CD4-positive, alpha-beta T cell (primary cell): ENCODE measurements at regions not wholly inside any gene's neighbourhood (a gene's known extent, or its start where the extent isn't known, plus 50 kb on each side); places are given as distances from the start of the nearest gene placed in this dataset.
A peak's percentile ranks its signal among the peaks of the same experiment; 100 is the strongest.

Experiments used
- ATAC-seq: fragments of 200-7000 bp; cut with Tn5 transposase; one replicate; pipeline ENCODE4 v1.10.0; 2022; ENCODE audit warnings: mild to moderate bottlenecking; ENCODE audit not compliant: poor library complexity
- CTCF ChIA-PET: fragments of 350-600 bp; sonication (Branson Sonifier 250); formaldehyde crosslinking; loops from one replicate; lab custom pipeline; 2021; ENCODE audit warnings: antibody characterized with exemption, inconsistent platforms; lab: Charles Lee
- POLR2A ChIA-PET: fragments of 350-600 bp; sonication (Branson Sonifier 250); formaldehyde crosslinking; loops from one replicate; lab custom pipeline; 2021; ENCODE audit warnings: antibody characterized with exemption, inconsistent platforms; lab: Charles Lee
- DNase-seq, 14 experiments: peaks; one replicate each; pipeline ENCODE4 v3.0.0-alpha.2; 2013 to 2020; ENCODE audit warnings: mixed read lengths in 2 of 14
- H3K27ac ChIP-seq, 2 donors: one replicate each; pipeline versions ENCODE4 v1.5.1 to v1.7.0; 2013; ENCODE audit warnings: low read length in 2 of 2, low read depth in 1 of 2, mild to moderate bottlenecking in 1 of 2
- H3K27me3 ChIP-seq, 2 experiments: 1 replicate in 1 of 2; 2 replicates in 1 of 2; pipeline versions ENCODE4 v1.6.1 to v1.7.0; 2013; ENCODE audit warnings: low read length in 2 of 2, control low read depth in 1 of 2, mild to moderate bottlenecking in 1 of 2, moderate library complexity in 1 of 2; ENCODE audit not compliant: insufficient read depth in 2 of 2, control insufficient read depth in 1 of 2
- H3K36me3 ChIP-seq: one replicate; pipeline ENCODE4 v1.6.1; 2013; ENCODE audit warnings: low read length, control low read depth; ENCODE audit not compliant: insufficient read depth
- H3K4me1 ChIP-seq: one replicate; pipeline ENCODE4 v1.6.1; 2013; ENCODE audit warnings: low read length, control low read depth; ENCODE audit not compliant: insufficient read depth
- H3K4me3 ChIP-seq: one replicate; pipeline ENCODE4 v1.5.1; 2013; ENCODE audit warnings: mild to moderate bottlenecking, low read length, moderate library complexity
- H3K9me3 ChIP-seq, 2 experiments: 1 replicate in 1 of 2; 2 replicates in 1 of 2; pipeline versions ENCODE4 v1.6.1 to v1.7.0; 2013; ENCODE audit warnings: low read length in 2 of 2, mild to moderate bottlenecking in 2 of 2, control low read depth in 1 of 2, moderate library complexity in 1 of 2; ENCODE audit not compliant: control insufficient read depth in 1 of 2, insufficient read depth in 1 of 2
- H3K27ac Mint-ChIP-seq: one replicate; pipeline ENCODE4 v1.8.0; 2020; ENCODE audit warnings: mixed read lengths
- H3K27me3 Mint-ChIP-seq: one replicate; pipeline ENCODE4 v1.8.0; 2021; ENCODE audit warnings: mixed read lengths
- H3K36me3 Mint-ChIP-seq: one replicate; pipeline ENCODE4 v1.8.0; 2021; ENCODE audit warnings: low read depth, mixed read lengths
- H3K4me1 Mint-ChIP-seq: one replicate; pipeline ENCODE4 v1.8.0; 2021; ENCODE audit warnings: low read depth, mixed read lengths
- H3K4me3 Mint-ChIP-seq: one replicate; pipeline ENCODE4 v1.8.0; 2020; ENCODE audit warnings: mild to moderate bottlenecking, mixed read lengths
- H3K9me3 Mint-ChIP-seq: one replicate; pipeline ENCODE4 v1.8.0; 2020; ENCODE audit warnings: mixed read lengths
- CTCF ChIP-seq: fragments of 200-600 bp; IDR thresholded peaks from one replicate; pipeline ENCODE4 v1.8.0; 2022; ENCODE audit warnings: antibody characterized with exemption, mild to moderate bottlenecking
- intact Hi-C, 2 experiments: fragments of 100-400 bp; cut with DNase I in 1 of 2; cut with micrococcal nuclease in 1 of 2; formaldehyde crosslinking; loops; one replicate each; pipeline versions ENCODE4 v1.15.1 to v1.9.0; 2023 to 2025; cut with DNase I, micrococcal nuclease

DNA sequence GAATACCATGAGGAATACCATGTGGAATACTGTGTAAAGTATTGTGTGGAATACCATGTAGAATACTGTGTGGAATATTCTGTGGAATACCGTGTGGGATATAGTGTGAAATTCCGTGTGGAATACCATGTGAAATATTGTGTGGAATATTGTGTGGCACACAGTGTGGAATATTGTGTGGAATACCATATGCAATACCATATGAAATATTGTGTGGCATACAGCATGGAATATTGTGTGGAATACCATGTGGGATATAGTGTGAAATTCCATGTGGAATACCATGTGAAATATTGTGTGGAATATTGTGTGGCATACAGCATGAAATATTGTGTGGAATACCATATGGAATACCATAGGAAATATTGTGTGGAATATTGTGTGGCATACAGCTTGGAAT, 135.1 kb upstream of the CHST15 start:
- Histone ChIP-seq H3K36me3 (no peaks in the 10 kb centered on the region), H3K27me3 (no peaks in the 10 kb centered on the region), H3K4me3 (no peak overlapping the region), H3K4me1 (no peaks in the 10 kb centered on the region), H3K9me3 (no peaks in the 10 kb centered on the region), H3K27ac (no peak overlapping the region)
- DNase-seq (no peak), ATAC-seq (no peak)
- Mint-ChIP-seq H3K4me3 (no peak overlapping the region), H3K36me3 (peaks cover 6% of the 10 kb centered on the region), H3K9me3 (no peaks in the 10 kb centered on the region), H3K4me1 (no peaks in the 10 kb centered on the region), H3K27ac (no peak overlapping the region), H3K27me3 (no peaks in the 10 kb centered on the region)
- POLR2A ChIA-PET = no interaction called here
- intact Hi-C loops = no loop called here
- no peak for TF ChIP-seq CTCF
- CTCF ChIA-PET = no interaction called here

DNA sequence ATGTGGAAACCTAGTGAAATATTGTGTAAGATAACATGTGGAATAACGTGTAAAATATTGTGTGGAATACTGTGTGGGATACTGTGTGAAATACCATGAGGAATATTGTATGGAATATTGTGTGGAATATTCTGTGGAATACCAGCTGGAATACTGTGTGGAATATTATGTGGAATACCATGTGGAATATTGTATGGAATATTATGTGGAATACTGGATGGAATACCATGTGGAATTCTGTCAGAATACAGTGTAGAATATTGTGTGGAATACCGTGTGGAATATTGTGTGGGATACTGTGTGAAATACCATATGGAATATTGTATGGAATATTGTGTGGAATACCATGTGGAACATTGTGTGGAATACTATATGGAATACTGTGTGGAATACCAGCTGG, 134.6 kb upstream of the CHST15 start:
- CTCF ChIA-PET = no interaction called here

GRCh38 chr10:124227055-124227975, 133.9 kb upstream of the CHST15 start:
- POLR2A ChIA-PET = no interaction called here
- CTCF ChIA-PET = no interaction called here
- Histone ChIP-seq H3K4me1 (no peaks in the 10 kb centered on the region), H3K4me3 (no peak overlapping the region), H3K36me3 (no peaks in the 10 kb centered on the region), H3K27me3 (no peaks in the 10 kb centered on the region), H3K27ac (no peak overlapping the region), H3K9me3 (no peaks in the 10 kb centered on the region)
- Mint-ChIP-seq H3K27ac (peak overlapping the region; percentile 33), H3K27me3 (no peaks in the 10 kb centered on the region), H3K4me3 (peak overlapping the region; percentile 42), H3K36me3 (peaks cover 6% of the 10 kb centered on the region), H3K9me3 (no peaks in the 10 kb centered on the region), H3K4me1 (no peaks in the 10 kb centered on the region)
- no peak for TF ChIP-seq CTCF
- ATAC-seq = no peak
- intact Hi-C loops = no loop called here
- peak in 1 of 14 experiments; percentile 9 for DNase-seq

More for the DNA sequence above, 134.6 kb upstream of the CHST15 start:
- H3K4me1 ChIP-seq = no peaks in the 10 kb centered on the region
- intact Hi-C loops = no loop called here
- H3K27ac Mint-ChIP-seq = no peak overlapping the region
- no peaks in the 10 kb centered on the region for H3K27me3 ChIP-seq
- H3K9me3 Mint-ChIP-seq = no peaks in the 10 kb centered on the region
- H3K36me3 Mint-ChIP-seq = peaks cover 6% of the 10 kb centered on the region
- no peak overlapping the region for H3K4me3 ChIP-seq
- H3K27me3 Mint-ChIP-seq = no peaks in the 10 kb centered on the region
- no peak for TF ChIP-seq CTCF
- H3K9me3 ChIP-seq = no peaks in the 10 kb centered on the region
- DNase-seq (peak in 1 of 14 experiments; percentile 9), ATAC-seq (no peak)
- H3K36me3 ChIP-seq = no peaks in the 10 kb centered on the region
- H3K4me3 Mint-ChIP-seq = no peak overlapping the region
- no peak overlapping the region for H3K27ac ChIP-seq
- POLR2A ChIA-PET = no interaction called here
- H3K4me1 Mint-ChIP-seq = no peaks in the 10 kb centered on the region
